K562 (cell line): ENCODE measurements at regions not wholly inside any gene's neighbourhood (a gene's known extent, or its start where the extent isn't known, plus 50 kb on each side); places are given as distances from the start of the nearest gene placed in this dataset.

Experiments used
- CBX5 ChIP-seq: IDR thresholded peaks from 2 replicates; pipeline ENCODE4 v1.6.1; 2014; ENCODE audit warnings: low read depth, borderline replicate concordance
- FOXA1 ChIP-seq: fragments of 450-650 bp; IDR thresholded peaks from 2 replicates; pipeline ENCODE4 v1.6.1; 2016; ENCODE audit warnings: mild to moderate bottlenecking, borderline replicate concordance
- HLTF ChIP-seq: fragments of 450-650 bp; IDR thresholded peaks from 2 replicates; pipeline ENCODE4 v1.6.1; 2016
- SMARCA4 ChIP-seq: fragments of 450-650 bp; IDR thresholded peaks from 2 replicates; pipeline ENCODE4 v1.6.1; 2016
- TEAD1 ChIP-seq, 2 experiments: fragments of 450-650 bp in 1 of 2; sonication (generic) in 1 of 2; formaldehyde crosslinking; IDR thresholded peaks; 2 replicates each; pipeline versions ENCODE4 v1.4.0 to v1.8.0; 2020 to 2022; ENCODE audit warnings: mild to moderate bottlenecking in 2 of 2, missing genetic modification reagents in 1 of 2
- ZNF384 ChIP-seq: IDR thresholded peaks from 2 replicates; pipeline ENCODE4 v1.6.1; 2012; ENCODE audit warnings: low read depth, low read length, improper control_type of control experiment
- ZNF586 ChIP-seq: fragments of 450-650 bp; formaldehyde crosslinking; conservative IDR thresholded peaks from 2 replicates; pipeline ENCODE4 v1.4.0; 2020; ENCODE audit warnings: mild to moderate bottlenecking, moderate library complexity
- TF ChIP-seq, protein P1 (sequence below), 2 experiments: IDR thresholded peaks; 2 replicates each; pipeline ENCODE4 v1.6.1; 2011; ENCODE audit warnings: borderline replicate concordance in 1 of 2, control low read depth in 1 of 2, low read depth in 1 of 2, low read length in 1 of 2, mild to moderate bottlenecking in 1 of 2, mixed read lengths in 1 of 2, moderate library complexity in 1 of 2; ENCODE audit not compliant: insufficient read depth in 1 of 2, insufficient read length in 1 of 2, poor library complexity in 1 of 2, severe bottlenecking in 1 of 2; ENCODE audit errors: extremely low read depth in 1 of 2
- TF ChIP-seq, protein P2 (sequence below), 2 experiments: fragments of 150-350 bp in 1 of 2; IDR thresholded peaks; 2 replicates each; pipeline ENCODE4 v1.6.1; 2012 to 2016; ENCODE audit warnings: low read depth in 2 of 2, low read length in 2 of 2, mild to moderate bottlenecking in 1 of 2, moderate library complexity in 1 of 2

DNA sequence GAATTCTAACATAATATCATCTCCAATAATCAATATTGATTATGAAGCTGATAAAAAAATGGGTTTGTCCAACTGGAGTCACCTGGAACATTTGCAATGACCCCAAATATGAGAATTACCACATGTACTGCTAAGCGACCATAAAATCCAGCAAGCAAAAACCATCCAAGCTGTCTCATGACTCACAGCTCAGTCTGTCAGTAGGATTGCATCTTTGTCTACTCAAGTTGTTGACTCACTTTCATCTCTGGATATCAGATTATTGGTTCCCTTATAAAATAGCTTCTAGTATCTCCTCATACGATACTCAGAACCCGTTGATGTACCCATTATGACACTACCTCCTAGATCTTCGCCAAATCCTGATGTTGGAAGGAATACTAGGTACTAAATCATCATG, 209.8 kb upstream of the ATP11B start (continued):
- TF ChIP-seq TEAD1 (CRISPR knock-in tag; IDR thresholded peaks at IDR 0.05), result no peak
- TF ChIP-seq FOXA1, result no peak
- TF ChIP-seq, protein P1, sequence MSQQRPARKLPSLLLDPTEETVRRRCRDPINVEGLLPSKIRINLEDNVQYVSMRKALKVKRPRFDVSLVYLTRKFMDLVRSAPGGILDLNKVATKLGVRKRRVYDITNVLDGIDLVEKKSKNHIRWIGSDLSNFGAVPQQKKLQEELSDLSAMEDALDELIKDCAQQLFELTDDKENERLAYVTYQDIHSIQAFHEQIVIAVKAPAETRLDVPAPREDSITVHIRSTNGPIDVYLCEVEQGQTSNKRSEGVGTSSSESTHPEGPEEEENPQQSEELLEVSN (IDR thresholded peaks at IDR 0.05; ENCODE audit: borderline replicate concordance in 1 of 2, extremely low read depth in 1 of 2, insufficient read depth in 1 of 2, insufficient read length in 1 of 2, low read depth in 1 of 2, low read length in 1 of 2, poor library complexity in 1 of 2, severe bottlenecking in 1 of 2), result no peak
- no peak for TF ChIP-seq ZNF384
- TF ChIP-seq CBX5, result no peak
- TF ChIP-seq ZNF586 (CRISPR knock-in tag), result no peak
- TF ChIP-seq, protein P2, sequence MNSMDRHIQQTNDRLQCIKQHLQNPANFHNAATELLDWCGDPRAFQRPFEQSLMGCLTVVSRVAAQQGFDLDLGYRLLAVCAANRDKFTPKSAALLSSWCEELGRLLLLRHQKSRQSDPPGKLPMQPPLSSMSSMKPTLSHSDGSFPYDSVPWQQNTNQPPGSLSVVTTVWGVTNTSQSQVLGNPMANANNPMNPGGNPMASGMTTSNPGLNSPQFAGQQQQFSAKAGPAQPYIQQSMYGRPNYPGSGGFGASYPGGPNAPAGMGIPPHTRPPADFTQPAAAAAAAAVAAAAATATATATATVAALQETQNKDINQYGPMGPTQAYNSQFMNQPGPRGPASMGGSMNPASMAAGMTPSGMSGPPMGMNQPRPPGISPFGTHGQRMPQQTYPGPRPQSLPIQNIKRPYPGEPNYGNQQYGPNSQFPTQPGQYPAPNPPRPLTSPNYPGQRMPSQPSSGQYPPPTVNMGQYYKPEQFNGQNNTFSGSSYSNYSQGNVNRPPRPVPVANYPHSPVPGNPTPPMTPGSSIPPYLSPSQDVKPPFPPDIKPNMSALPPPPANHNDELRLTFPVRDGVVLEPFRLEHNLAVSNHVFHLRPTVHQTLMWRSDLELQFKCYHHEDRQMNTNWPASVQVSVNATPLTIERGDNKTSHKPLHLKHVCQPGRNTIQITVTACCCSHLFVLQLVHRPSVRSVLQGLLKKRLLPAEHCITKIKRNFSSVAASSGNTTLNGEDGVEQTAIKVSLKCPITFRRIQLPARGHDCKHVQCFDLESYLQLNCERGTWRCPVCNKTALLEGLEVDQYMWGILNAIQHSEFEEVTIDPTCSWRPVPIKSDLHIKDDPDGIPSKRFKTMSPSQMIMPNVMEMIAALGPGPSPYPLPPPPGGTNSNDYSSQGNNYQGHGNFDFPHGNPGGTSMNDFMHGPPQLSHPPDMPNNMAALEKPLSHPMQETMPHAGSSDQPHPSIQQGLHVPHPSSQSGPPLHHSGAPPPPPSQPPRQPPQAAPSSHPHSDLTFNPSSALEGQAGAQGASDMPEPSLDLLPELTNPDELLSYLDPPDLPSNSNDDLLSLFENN (IDR thresholded peaks at IDR 0.05; ENCODE audit: low read depth in 2 of 2, low read length in 2 of 2), result no peak
- no peak for TF ChIP-seq HLTF
- TF ChIP-seq SMARCA4, result no peak
